ENCODE measurements at regions not wholly inside any gene's neighbourhood (a gene's known extent, or its start where the extent isn't known, plus 50 kb on each side); places are given as distances from the start of the nearest gene placed in this dataset.

DNA sequence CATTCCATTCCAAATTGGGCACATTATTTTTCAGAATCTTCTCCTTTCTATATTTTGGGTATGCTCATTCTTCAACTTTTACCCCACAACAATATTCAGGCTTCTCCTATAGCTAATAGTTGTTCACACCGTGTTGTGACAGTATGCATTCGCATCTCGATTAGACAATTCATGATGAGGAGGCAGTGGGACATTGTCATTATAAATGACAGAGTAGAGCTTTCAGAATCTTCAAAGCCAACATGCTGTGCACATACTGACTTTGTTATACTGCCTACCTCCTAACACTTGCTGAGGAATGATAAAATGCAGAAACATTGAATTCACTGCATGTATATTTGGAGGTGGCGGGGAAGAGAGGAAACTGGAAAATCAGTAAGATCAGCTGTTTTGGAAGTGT lies 714.2 kb downstream of the SUCLG1 start:
- Histone ChIP-seq H3K4me1 (ENCODE audit: insufficient read depth) (no peaks in the 10 kb centered on the region), H3K79me2 (no peaks in the 10 kb centered on the region), H3K27me3 (no peaks in the 10 kb centered on the region), H3K9me3 (ENCODE audit: low read depth) (no peaks in the 10 kb centered on the region), H4K20me1 (ENCODE audit: insufficient read depth, poor library complexity, severe bottlenecking) (no peaks in the 10 kb centered on the region), H3K4me3 (no peak overlapping the region), H3K27ac (no peak overlapping the region), H3K4me2 (no peak overlapping the region), H2AFZ (no peak overlapping the region), H3K36me3 (replicated peaks; ENCODE audit: insufficient read depth, low read depth) (no peaks in the 10 kb centered on the region), H3K9me2 (replicated peaks; ENCODE audit: insufficient read depth) (no peaks in the 10 kb centered on the region)
- TF ChIP-seq, protein P1, sequence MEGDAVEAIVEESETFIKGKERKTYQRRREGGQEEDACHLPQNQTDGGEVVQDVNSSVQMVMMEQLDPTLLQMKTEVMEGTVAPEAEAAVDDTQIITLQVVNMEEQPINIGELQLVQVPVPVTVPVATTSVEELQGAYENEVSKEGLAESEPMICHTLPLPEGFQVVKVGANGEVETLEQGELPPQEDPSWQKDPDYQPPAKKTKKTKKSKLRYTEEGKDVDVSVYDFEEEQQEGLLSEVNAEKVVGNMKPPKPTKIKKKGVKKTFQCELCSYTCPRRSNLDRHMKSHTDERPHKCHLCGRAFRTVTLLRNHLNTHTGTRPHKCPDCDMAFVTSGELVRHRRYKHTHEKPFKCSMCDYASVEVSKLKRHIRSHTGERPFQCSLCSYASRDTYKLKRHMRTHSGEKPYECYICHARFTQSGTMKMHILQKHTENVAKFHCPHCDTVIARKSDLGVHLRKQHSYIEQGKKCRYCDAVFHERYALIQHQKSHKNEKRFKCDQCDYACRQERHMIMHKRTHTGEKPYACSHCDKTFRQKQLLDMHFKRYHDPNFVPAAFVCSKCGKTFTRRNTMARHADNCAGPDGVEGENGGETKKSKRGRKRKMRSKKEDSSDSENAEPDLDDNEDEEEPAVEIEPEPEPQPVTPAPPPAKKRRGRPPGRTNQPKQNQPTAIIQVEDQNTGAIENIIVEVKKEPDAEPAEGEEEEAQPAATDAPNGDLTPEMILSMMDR (IDR thresholded peaks at IDR 0.05; ENCODE audit: poor library complexity), result no peak
- TF ChIP-seq EZH2 (IDR thresholded peaks at IDR 0.05; ENCODE audit: borderline replicate concordance) (no peak), EZH2phosphoT487 (IDR thresholded peaks at IDR 0.05; ENCODE audit: low read depth, severe bottlenecking, unreplicated experiment) (no peak)
- WGBS (ENCODE audit: low lambda C conversion rate, missing lambda C conversion rate), result 88% methylated on average over 4 of the region's 4 CpGs
- no peak for DNase-seq (ENCODE audit: low spot score)

DNA sequence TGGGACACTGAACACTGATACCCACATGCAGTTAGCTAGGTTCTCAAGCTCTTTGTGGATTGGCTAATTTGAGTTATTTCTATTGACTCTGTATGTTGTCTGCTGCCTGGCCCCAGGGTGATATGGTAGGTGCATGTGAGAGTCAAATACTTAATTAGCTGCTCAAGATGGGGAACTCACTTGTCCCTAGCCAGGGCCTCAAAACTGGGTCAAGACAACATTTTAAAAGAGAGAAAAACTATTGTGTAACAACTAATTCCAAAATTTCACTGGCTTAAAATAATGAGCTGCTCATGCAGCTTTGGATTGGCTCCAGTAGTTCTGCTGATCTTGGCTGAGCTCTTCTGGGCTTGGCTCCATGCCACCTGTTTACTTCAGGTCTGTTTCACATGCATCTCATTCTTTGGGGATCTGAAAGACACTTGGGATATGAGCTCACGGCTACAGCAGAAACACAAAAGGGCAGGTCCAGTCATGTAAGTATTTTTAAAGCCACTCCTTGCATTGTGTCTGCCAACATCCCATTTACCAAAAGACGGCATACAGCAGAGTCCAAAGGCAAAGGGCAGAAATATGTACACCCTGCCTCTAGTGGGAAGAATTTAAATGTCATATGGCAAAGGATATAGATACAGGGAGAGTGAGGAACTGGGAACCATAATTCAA lies 716.8 kb downstream of the SUCLG1 start:
- Histone ChIP-seq H3K9me3 (ENCODE audit: low read depth) (no peaks in the 10 kb centered on the region), H3K4me1 (ENCODE audit: insufficient read depth) (no peaks in the 10 kb centered on the region), H3K36me3 (replicated peaks; ENCODE audit: insufficient read depth, low read depth) (no peaks in the 10 kb centered on the region), H2AFZ (no peak overlapping the region), H3K9me2 (replicated peaks; ENCODE audit: insufficient read depth) (no peaks in the 10 kb centered on the region), H3K27ac (no peak overlapping the region), H3K4me2 (no peak overlapping the region), H3K79me2 (no peaks in the 10 kb centered on the region), H4K20me1 (ENCODE audit: insufficient read depth, poor library complexity, severe bottlenecking) (no peaks in the 10 kb centered on the region), H3K27me3 (no peaks in the 10 kb centered on the region), H3K4me3 (no peak overlapping the region)
- peak; percentile 10 for DNase-seq (ENCODE audit: low spot score)
- 74% methylated on average over 2 of the region's 2 CpGs for WGBS (ENCODE audit: low lambda C conversion rate, missing lambda C conversion rate)
- TF ChIP-seq, protein P1 (IDR thresholded peaks at IDR 0.05; ENCODE audit: poor library complexity), result no peak

DNA sequence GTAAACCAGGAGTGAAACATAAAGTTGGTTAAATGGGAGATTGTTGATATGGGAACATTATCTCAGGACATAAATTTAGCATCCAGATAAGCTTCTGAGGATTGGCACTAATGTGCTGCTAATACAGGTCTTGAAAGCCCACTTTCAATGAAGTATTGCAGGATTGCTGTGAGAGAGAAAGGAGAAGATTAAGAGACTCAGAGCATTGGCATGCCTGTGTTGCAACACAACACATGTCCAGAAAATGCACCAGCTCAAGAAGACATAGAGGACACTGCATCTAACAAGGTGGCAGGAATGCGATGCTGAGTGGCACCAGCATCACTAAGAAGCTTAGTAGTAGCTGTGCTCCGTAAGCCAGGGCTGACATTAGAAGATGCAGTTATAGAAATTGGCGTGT lies 728.9 kb downstream of the SUCLG1 start:
- H3K9me2 ChIP-seq (replicated peaks; ENCODE audit: insufficient read depth), result no peaks in the 10 kb centered on the region
- H3K4me3 ChIP-seq, result no peak overlapping the region
- H3K4me2 ChIP-seq, result no peak overlapping the region
- H3K27ac ChIP-seq, result no peak overlapping the region
- no peak for DNase-seq (ENCODE audit: low spot score)
- H3K4me1 ChIP-seq (ENCODE audit: insufficient read depth), result no peaks in the 10 kb centered on the region
- H2AFZ ChIP-seq, result no peak overlapping the region
- TF ChIP-seq, protein P1 (IDR thresholded peaks at IDR 0.05; ENCODE audit: poor library complexity), result no peak
- TF ChIP-seq EZH2phosphoT487 (IDR thresholded peaks at IDR 0.05; ENCODE audit: low read depth, severe bottlenecking, unreplicated experiment), result no peak
- TF ChIP-seq EZH2 (IDR thresholded peaks at IDR 0.05; ENCODE audit: borderline replicate concordance), result no peak
- H3K36me3 ChIP-seq (replicated peaks; ENCODE audit: insufficient read depth, low read depth), result no peaks in the 10 kb centered on the region
- H3K27me3 ChIP-seq, result no peaks in the 10 kb centered on the region
- 87% methylated on average over 3 of the region's 3 CpGs for WGBS (ENCODE audit: low lambda C conversion rate, missing lambda C conversion rate)
- H3K79me2 ChIP-seq, result no peaks in the 10 kb centered on the region
- H4K20me1 ChIP-seq (ENCODE audit: insufficient read depth, poor library complexity, severe bottlenecking), result no peaks in the 10 kb centered on the region
- H3K9me3 ChIP-seq (ENCODE audit: low read depth), result no peaks in the 10 kb centered on the region

DNA sequence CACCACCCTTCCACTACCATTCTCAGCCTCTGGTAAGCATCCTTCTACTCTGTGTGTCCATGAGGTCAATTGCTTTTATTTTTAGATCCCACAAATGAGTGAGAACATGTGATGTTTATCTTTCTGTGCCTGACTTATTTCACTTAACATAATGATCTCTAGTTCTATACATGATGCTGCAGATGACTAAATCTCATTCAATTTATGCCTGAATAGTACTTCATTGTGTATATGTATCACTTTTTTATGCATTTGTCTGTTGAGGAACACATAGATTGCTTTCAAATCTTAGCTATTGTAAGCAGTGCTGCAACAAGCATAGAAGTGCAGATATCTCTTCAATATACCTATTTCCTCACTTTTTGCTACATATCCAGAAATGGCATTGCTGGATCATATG lies 733.3 kb downstream of the SUCLG1 start:
- Histone ChIP-seq H3K79me2 (no peaks in the 10 kb centered on the region), H3K4me2 (no peak overlapping the region), H3K9me2 (replicated peaks; ENCODE audit: insufficient read depth) (no peaks in the 10 kb centered on the region), H3K4me3 (no peak overlapping the region), H2AFZ (no peak overlapping the region), H3K27me3 (no peaks in the 10 kb centered on the region), H3K9me3 (ENCODE audit: low read depth) (no peaks in the 10 kb centered on the region), H4K20me1 (ENCODE audit: insufficient read depth, poor library complexity, severe bottlenecking) (no peaks in the 10 kb centered on the region), H3K36me3 (replicated peaks; ENCODE audit: insufficient read depth, low read depth) (no peaks in the 10 kb centered on the region), H3K4me1 (ENCODE audit: insufficient read depth) (no peaks in the 10 kb centered on the region), H3K27ac (no peak overlapping the region)
- no peak for DNase-seq (ENCODE audit: low spot score)
- TF ChIP-seq, protein P1 (IDR thresholded peaks at IDR 0.05; ENCODE audit: poor library complexity), result no peak
- no peak for TF ChIP-seq EZH2phosphoT487 (IDR thresholded peaks at IDR 0.05; ENCODE audit: low read depth, severe bottlenecking, unreplicated experiment)
- TF ChIP-seq EZH2 (IDR thresholded peaks at IDR 0.05; ENCODE audit: borderline replicate concordance), result no peak
